Left ventricle myocardium inferior (tissue), 1 donor: ENCODE measurements at regions not wholly inside any gene's neighbourhood (a gene's known extent, or its start where the extent isn't known, plus 50 kb on each side); places are given as distances from the start of the nearest gene placed in this dataset.
"Not testable (repeated sequence)": the region's sequence is repeated elsewhere in the genome, so short reads cannot be mapped to it uniquely, and the experiment has no call there.

Experiments used
- DNase-seq: peaks from one replicate; pipeline ENCODE4 v3.0.0-alpha.2; 2020
- H3K27ac ChIP-seq: fragments of 200-600 bp; replicated peaks from 2 replicates; pipeline ENCODE4 v1.8.0; 2021
- H3K27me3 ChIP-seq: fragments of 200-600 bp; 2 replicates; pipeline ENCODE4 v1.8.0; 2021; ENCODE audit warnings: low read depth
- H3K36me3 ChIP-seq: fragments of 200-600 bp; 2 replicates; pipeline ENCODE4 v1.8.0; 2021
- H3K4me1 ChIP-seq: fragments of 200-600 bp; 2 replicates; pipeline ENCODE4 v1.8.0; 2021
- H3K4me3 ChIP-seq: fragments of 200-600 bp; 2 replicates; pipeline ENCODE4 v1.8.0; 2021; ENCODE audit warnings: mild to moderate bottlenecking, moderate library complexity
- H3K9me3 ChIP-seq: fragments of 200-600 bp; replicated peaks from 2 replicates; pipeline ENCODE4 v1.8.0; 2021
- intact Hi-C: fragments of 100-400 bp; cut with micrococcal nuclease; formaldehyde crosslinking; loops from one replicate; pipeline ENCODE4 v1.11.0; 2022
- TF ChIP-seq, protein P1 (sequence below): fragments of 200-600 bp; IDR thresholded peaks from 2 replicates; pipeline ENCODE4 v1.8.0; 2021; ENCODE audit warnings: antibody characterized with exemption, mild to moderate bottlenecking, borderline replicate concordance
- donor health status: DM: no; HTN: yes; CAD: no; lungs with severe emphysema.

- Histone ChIP-seq H3K27me3 (no peaks in the 10 kb centered on the region), H3K9me3 (no peaks in the 10 kb centered on the region), H3K27ac (no peak overlapping the region), H3K4me1 (no peaks in the 10 kb centered on the region), H3K36me3 (no peaks in the 10 kb centered on the region), H3K4me3 (no peak overlapping the region)
- intact Hi-C loops: no loop called here
- DNase-seq: no peak
- TF ChIP-seq, protein P1, sequence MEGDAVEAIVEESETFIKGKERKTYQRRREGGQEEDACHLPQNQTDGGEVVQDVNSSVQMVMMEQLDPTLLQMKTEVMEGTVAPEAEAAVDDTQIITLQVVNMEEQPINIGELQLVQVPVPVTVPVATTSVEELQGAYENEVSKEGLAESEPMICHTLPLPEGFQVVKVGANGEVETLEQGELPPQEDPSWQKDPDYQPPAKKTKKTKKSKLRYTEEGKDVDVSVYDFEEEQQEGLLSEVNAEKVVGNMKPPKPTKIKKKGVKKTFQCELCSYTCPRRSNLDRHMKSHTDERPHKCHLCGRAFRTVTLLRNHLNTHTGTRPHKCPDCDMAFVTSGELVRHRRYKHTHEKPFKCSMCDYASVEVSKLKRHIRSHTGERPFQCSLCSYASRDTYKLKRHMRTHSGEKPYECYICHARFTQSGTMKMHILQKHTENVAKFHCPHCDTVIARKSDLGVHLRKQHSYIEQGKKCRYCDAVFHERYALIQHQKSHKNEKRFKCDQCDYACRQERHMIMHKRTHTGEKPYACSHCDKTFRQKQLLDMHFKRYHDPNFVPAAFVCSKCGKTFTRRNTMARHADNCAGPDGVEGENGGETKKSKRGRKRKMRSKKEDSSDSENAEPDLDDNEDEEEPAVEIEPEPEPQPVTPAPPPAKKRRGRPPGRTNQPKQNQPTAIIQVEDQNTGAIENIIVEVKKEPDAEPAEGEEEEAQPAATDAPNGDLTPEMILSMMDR: no peak
Measured at GRCh38 chr12:63006536-63006935, 71.6 kb upstream of the PPM1H start.

GRCh38 chr12:63005382-63005781, 70.4 kb upstream of the PPM1H start:
- H3K27me3 ChIP-seq: no peaks in the 10 kb centered on the region
- no peaks in the 10 kb centered on the region for H3K36me3 ChIP-seq
- H3K9me3 ChIP-seq: no peaks in the 10 kb centered on the region
- H3K27ac ChIP-seq: no peak overlapping the region
- intact Hi-C loops: no loop called here
- H3K4me1 ChIP-seq: no peaks in the 10 kb centered on the region
- H3K4me3 ChIP-seq: no peak overlapping the region
- DNase-seq: no peak
- TF ChIP-seq, protein P1: no peak

- Histone ChIP-seq H3K27me3 (peaks cover 3% of the 10 kb centered on the region), H3K4me1 (no peaks in the 10 kb centered on the region), H3K36me3 (no peaks in the 10 kb centered on the region), H3K27ac (no peak overlapping the region), H3K4me3 (no peak overlapping the region), H3K9me3 (no peaks in the 10 kb centered on the region)
- TF ChIP-seq, protein P1: no peak
- DNase-seq: no peak
- intact Hi-C loops: no loop called here
Measured at GRCh38 chr12:63003223-63003819, 68.4 kb upstream of the PPM1H start.

GRCh38 chr12:63002059-63002458, 67.1 kb upstream of the PPM1H start:
- H3K4me3 ChIP-seq, H3K27me3 ChIP-seq, H3K36me3 ChIP-seq, H3K27ac ChIP-seq, intact Hi-C loops, H3K4me1 ChIP-seq, H3K9me3 ChIP-seq, DNase-seq: not testable (repeated sequence)

DNA sequence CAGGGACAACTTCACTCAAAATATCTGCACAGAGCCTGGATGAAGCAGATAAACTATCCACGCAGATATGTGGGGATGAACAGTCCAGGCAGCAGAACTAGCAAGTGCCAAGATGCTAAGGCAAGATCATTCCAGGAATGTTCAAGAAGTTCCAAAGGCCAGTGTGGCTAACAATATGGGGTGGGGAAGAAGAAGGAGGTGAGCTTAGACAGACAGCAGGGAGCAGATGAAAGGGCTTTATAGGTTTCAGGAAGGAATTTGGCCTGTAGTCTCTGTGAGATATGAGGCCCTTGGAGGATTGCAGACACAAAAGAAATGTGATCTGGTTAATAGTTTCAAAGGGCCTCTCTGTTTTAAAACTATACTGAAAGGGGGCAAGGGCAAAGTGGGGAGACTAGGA, 63.5 kb upstream of the PPM1H start:
- DNase-seq: no peak
- H3K27me3 ChIP-seq: peaks cover 6% of the 10 kb centered on the region
- no peaks in the 10 kb centered on the region for H3K36me3 ChIP-seq
- H3K4me1 ChIP-seq: no peaks in the 10 kb centered on the region
- H3K4me3 ChIP-seq: no peak overlapping the region
- TF ChIP-seq, protein P1: no peak
- no peaks in the 10 kb centered on the region for H3K9me3 ChIP-seq
- intact Hi-C loops: no loop called here
- H3K27ac ChIP-seq: no peak overlapping the region

GRCh38 chr12:62995097-62995496, 60.1 kb upstream of the PPM1H start:
- H3K27ac ChIP-seq: no peak overlapping the region
- H3K9me3 ChIP-seq: peaks cover 14% of the 10 kb centered on the region
- H3K27me3 ChIP-seq: peaks cover 6% of the 10 kb centered on the region
- TF ChIP-seq, protein P1: no peak
- no peak overlapping the region for H3K4me3 ChIP-seq
- H3K4me1 ChIP-seq: no peaks in the 10 kb centered on the region
- DNase-seq: no peak
- no peaks in the 10 kb centered on the region for H3K36me3 ChIP-seq
- intact Hi-C loops: no loop called here
